Tibial nerve (tissue), 4 donors: ENCODE measurements at regions not wholly inside any gene's neighbourhood (a gene's known extent, or its start where the extent isn't known, plus 50 kb on each side); places are given as distances from the start of the nearest gene placed in this dataset.

ENCODE experiments used
- CTCF ChIP-seq, 5 experiments: fragments of 200-600 bp in 3 of 5; fragments of 450-650 bp in 2 of 5; sonication (generic) in 3 of 5; IDR thresholded peaks; one replicate each; pipeline ENCODE4 v1.5.1; 2016 to 2019; ENCODE audit warnings: antibody characterized with exemption in 5 of 5, mild to moderate bottlenecking in 3 of 5, moderate library complexity in 2 of 5
- EP300 ChIP-seq, 2 donors: sonication (generic); formaldehyde crosslinking; IDR thresholded peaks; one replicate each; pipeline ENCODE4 v1.6.1; 2017; ENCODE audit warnings: antibody characterized with exemption in 2 of 2, mild to moderate bottlenecking in 1 of 2
- POLR2A ChIP-seq, 2 donors: fragments of 450-650 bp; IDR thresholded peaks; one replicate each; pipeline ENCODE4 v1.6.1; 2017; ENCODE audit warnings: antibody characterized with exemption in 2 of 2, mild to moderate bottlenecking in 2 of 2, moderate library complexity in 2 of 2

DNA sequence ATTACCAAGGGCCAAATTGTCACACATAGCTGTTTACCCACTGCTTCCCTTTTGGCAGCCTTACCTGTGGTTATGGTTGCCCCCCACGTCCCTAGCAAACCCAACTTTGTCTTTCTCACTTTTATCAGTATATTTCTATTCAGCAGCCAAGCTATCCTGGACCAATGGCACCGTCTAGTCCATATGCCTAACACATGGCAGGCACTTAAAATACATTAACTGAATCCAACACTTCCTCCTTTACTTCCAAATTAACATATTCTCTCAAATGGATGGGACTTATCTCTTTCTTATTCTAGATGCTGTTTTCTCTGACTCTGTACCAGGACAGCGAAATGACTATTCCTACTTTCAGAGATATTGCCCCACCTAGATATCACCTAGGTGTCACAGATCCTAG, 50.9 kb upstream of the SLC44A1 start:
- TF ChIP-seq CTCF (IDR thresholded peaks at IDR 0.05) (no peak), POLR2A (IDR thresholded peaks at IDR 0.05) (no peak), EP300 (IDR thresholded peaks at IDR 0.05) (no peak)
